GM12878 (cell line): ENCODE measurements at regions not wholly inside any gene's neighbourhood (a gene's known extent, or its start where the extent isn't known, plus 50 kb on each side); places are given as distances from the start of the nearest gene placed in this dataset.

Experiments used
- ATAC-seq: fragments of 200-7000 bp; cut with Tn5 transposase; 3 replicates; pipeline ENCODE4 v1.9.1; 2020; ENCODE audit warnings: mild to moderate bottlenecking, moderate library complexity
- BruUV-seq: library from RNA; stranded (reverse); fragments of 400-500 nt; replicated peaks from 2 replicates; lab custom pipeline; 2021; lab: Mats Ljungman, UMichigan
- CTCF ChIA-PET: fragments of 300-600 bp; sonication (Branson Sonifier 250); formaldehyde crosslinking; extraction: SDS; loops from one replicate; lab custom pipeline; 2021; ENCODE audit warnings: inconsistent platforms; lab: Yijun Ruan, JAX
- POLR2A ChIA-PET: fragments of 350-600 bp; formaldehyde crosslinking; extraction: SDS; loops from one replicate; lab custom pipeline; 2021; ENCODE audit warnings: inconsistent platforms; lab: Charles Lee
- RAD21 ChIA-PET: fragments of 300-600 bp; sonication (Branson Sonifier 250); formaldehyde crosslinking; loops from one replicate; lab custom pipeline; 2023; ENCODE audit warnings: antibody characterized with exemption; ENCODE audit not compliant: unreplicated experiment; lab: Charles Lee
- SMC1A ChIA-PET: fragments of 300-600 bp; sonication (Branson Sonifier 250); formaldehyde crosslinking; loops from one replicate; lab custom pipeline; 2023; ENCODE audit not compliant: unreplicated experiment, uncharacterized antibody; lab: Charles Lee
- DNase-seq: peaks from one replicate; pipeline ENCODE4 v3.0.0-alpha.2; 2011; ENCODE audit warnings: low read depth, low spot score
- FAIRE-seq: peaks from 3 replicates; lab custom pipeline; 2011; peaks lifted over from hg19 to GRCh38; lab: Jason Lieb, UNC
- H2AFZ ChIP-seq: 2 replicates; pipeline ENCODE4 v1.6.0; 2011; ENCODE audit warnings: low read depth, low read length, control low read depth; ENCODE audit not compliant: control insufficient read depth
- H3K27ac ChIP-seq: 2 replicates; pipeline ENCODE4 v1.5.1; 2011; ENCODE audit warnings: control low read depth; ENCODE audit not compliant: control insufficient read depth, insufficient read depth
- H3K27me3 ChIP-seq, 2 experiments: replicated peaks in 1 of 2; 2 replicates each; pipeline versions ENCODE4 v1.6.0 to v1.6.1; 2011; ENCODE audit warnings: low read length in 1 of 2; ENCODE audit not compliant: control insufficient read depth in 2 of 2, insufficient read depth in 2 of 2
- H3K36me3 ChIP-seq, 2 experiments: 2 replicates each; pipeline ENCODE4 v1.5.1; 2011; ENCODE audit warnings: low read length in 1 of 2; ENCODE audit not compliant: control insufficient read depth in 2 of 2, insufficient read depth in 2 of 2
- H3K4me1 ChIP-seq: 2 replicates; pipeline ENCODE4 v1.6.1; 2011; ENCODE audit warnings: mild to moderate bottlenecking, low read length, moderate library complexity, mixed read lengths; ENCODE audit not compliant: control insufficient read depth, insufficient read depth
- H3K4me2 ChIP-seq: 2 replicates; pipeline ENCODE4 v1.6.0; 2011; ENCODE audit warnings: control low read depth; ENCODE audit not compliant: control insufficient read depth, insufficient read depth
- H3K4me3 ChIP-seq: fragments of 200-600 bp; sonication (generic); 2 replicates; pipeline ENCODE4 v1.5.1; 2016
- H3K79me2 ChIP-seq: 2 replicates; pipeline ENCODE4 v1.6.0; 2011; ENCODE audit warnings: low read length; ENCODE audit not compliant: control insufficient read depth, insufficient read depth
- H3K9ac ChIP-seq: 2 replicates; pipeline ENCODE4 v1.8.0; 2011; ENCODE audit warnings: low read length, control low read depth, mixed read lengths; ENCODE audit not compliant: control insufficient read depth, insufficient read depth
- H3K9me3 ChIP-seq: replicated peaks from 3 replicates; pipeline ENCODE4 v1.5.1; 2011; ENCODE audit warnings: mild to moderate bottlenecking, low read length; ENCODE audit not compliant: control insufficient read depth, insufficient read depth
- H4K20me1 ChIP-seq: 2 replicates; pipeline ENCODE4 v1.6.0; 2011; ENCODE audit not compliant: control insufficient read depth, insufficient read depth
- CBFB ChIP-seq: IDR thresholded peaks from 2 replicates; pipeline ENCODE4 v1.6.1; 2016; ENCODE audit warnings: antibody characterized with exemption, low read depth
- CBX5 ChIP-seq: sonication (generic); IDR thresholded peaks from 2 replicates; pipeline ENCODE4 v1.6.1; 2016; ENCODE audit warnings: low read depth, moderate library complexity, mild to moderate bottlenecking, inconsistent platforms
- EP300 ChIP-seq, 2 experiments: fragments of 150-350 bp in 1 of 2; IDR thresholded peaks; 2 replicates each; pipeline ENCODE4 v1.6.1; 2011 to 2012; ENCODE audit warnings: low read depth in 2 of 2, low read length in 2 of 2, borderline replicate concordance in 1 of 2, improper control_type of control experiment in 1 of 2, inconsistent platforms in 1 of 2; ENCODE audit not compliant: control insufficient read depth in 1 of 2
- ESRRA ChIP-seq: IDR thresholded peaks from 2 replicates; pipeline ENCODE4 v1.6.1; 2012; ENCODE audit warnings: mild to moderate bottlenecking, low read length, improper control_type of control experiment
- EZH2 ChIP-seq: IDR thresholded peaks from 2 replicates; pipeline ENCODE4 v1.6.1; 2012; ENCODE audit warnings: low read depth, mild to moderate bottlenecking, control low read depth, inconsistent platforms, low read length, borderline replicate concordance; ENCODE audit not compliant: control insufficient read depth
- HDAC2 ChIP-seq: fragments of 200-600 bp; sonication (generic); IDR thresholded peaks from 2 replicates; pipeline ENCODE4 v1.6.1; 2017
- MEF2B ChIP-seq: fragments of 450-650 bp; IDR thresholded peaks from 2 replicates; pipeline ENCODE4 v1.6.1; 2018; ENCODE audit warnings: mild to moderate bottlenecking, moderate library complexity; ENCODE audit not compliant: partially characterized antibody, poor library complexity, severe bottlenecking
- NFXL1 ChIP-seq: fragments of 450-650 bp; IDR thresholded peaks from 2 replicates; pipeline ENCODE4 v1.6.1; 2017; ENCODE audit warnings: antibody characterized with exemption, mild to moderate bottlenecking, borderline replicate concordance
- NFYB ChIP-seq: IDR thresholded peaks from 2 replicates; pipeline ENCODE4 v1.6.1; 2011; ENCODE audit warnings: low read depth, mild to moderate bottlenecking, low read length, improper control_type of control experiment, moderate library complexity; ENCODE audit not compliant: insufficient read depth
- RBBP5 ChIP-seq: fragments of 200-600 bp; sonication (generic); conservative IDR thresholded peaks from 2 replicates; pipeline ENCODE4 v1.6.1; 2016
- SIX5 ChIP-seq: IDR thresholded peaks from 2 replicates; pipeline ENCODE4 v1.6.1; 2011; ENCODE audit warnings: mild to moderate bottlenecking, low read depth, low read length, moderate library complexity; ENCODE audit not compliant: severe bottlenecking
- SUPT20H ChIP-seq: IDR thresholded peaks from 2 replicates; pipeline ENCODE4 v1.6.1; 2011; ENCODE audit warnings: low read depth, mild to moderate bottlenecking, low read length, moderate library complexity, borderline replicate concordance; ENCODE audit not compliant: control insufficient read depth
- ZBED1 ChIP-seq: IDR thresholded peaks from 2 replicates; pipeline ENCODE4 v1.6.1; 2016; ENCODE audit warnings: borderline replicate concordance
- ZNF217 ChIP-seq: fragments of 450-650 bp; IDR thresholded peaks from 2 replicates; pipeline ENCODE4 v1.6.1; 2017; ENCODE audit warnings: antibody characterized with exemption, mild to moderate bottlenecking
- in situ Hi-C: fragments of 300-500 bp; cut with MboI; formaldehyde crosslinking; loops from 9 replicates; pipeline ENCODE4 v1.14.3; 2018; ENCODE audit warnings: mixed read lengths
- intact Hi-C: fragments of 100-400 bp; cut with micrococcal nuclease; formaldehyde crosslinking; loops from one replicate; pipeline ENCODE4 v1.14.2; 2022; ENCODE audit not compliant: unreplicated experiment
- TF ChIP-seq, protein P1 (sequence below): fragments of 450-650 bp; IDR thresholded peaks from 2 replicates; pipeline ENCODE4 v1.6.1; 2016; ENCODE audit warnings: mild to moderate bottlenecking, moderate library complexity, borderline replicate concordance
- TF ChIP-seq, protein P2 (sequence below), 3 experiments: IDR thresholded peaks in 2 of 3; conservative IDR thresholded peaks in 1 of 3; 2 replicates each; pipeline ENCODE4 v1.5.1; 2011; ENCODE audit warnings: low read depth in 3 of 3, low read length in 3 of 3, mild to moderate bottlenecking in 3 of 3, control low read depth in 2 of 3, moderate library complexity in 2 of 3, inconsistent platforms in 1 of 3, mixed read lengths in 1 of 3; ENCODE audit not compliant: control insufficient read depth in 2 of 3, insufficient read depth in 1 of 3; ENCODE audit errors: extremely low read depth in 1 of 3
- TF ChIP-seq, protein P3 (sequence below): IDR thresholded peaks from 2 replicates; pipeline ENCODE4 v1.6.1; 2012; ENCODE audit warnings: low read depth, low read length, improper control_type of control experiment

DNA sequence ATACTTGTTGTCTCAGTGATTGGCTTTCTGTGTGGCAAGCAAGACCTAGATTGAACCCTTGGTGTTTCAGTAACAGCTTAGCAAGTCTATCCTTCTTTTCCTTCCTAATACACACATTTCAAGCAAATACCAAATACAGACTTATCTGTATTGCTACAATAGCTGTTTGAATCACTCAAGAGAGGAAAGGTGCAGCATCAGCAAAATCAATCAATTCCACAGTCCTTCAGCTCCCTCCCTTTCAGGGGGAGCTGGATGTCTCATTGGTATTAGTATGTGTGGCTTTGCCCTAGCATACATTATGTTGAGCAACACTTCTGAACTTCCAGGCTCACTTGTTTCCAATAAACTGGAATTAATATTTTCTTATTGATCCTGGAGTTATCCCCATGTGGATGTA lies 323.1 kb downstream of the TMX3 start:
- POLR2A ChIA-PET = no interaction called here

More for the DNA sequence above, 323.1 kb downstream of the TMX3 start:
- no peaks in the 10 kb centered on the region for H4K20me1 ChIP-seq
- intact Hi-C loops = no loop called here
- RAD21 ChIA-PET = no interaction called here
- H3K4me3 ChIP-seq = no peak overlapping the region
- H3K36me3 ChIP-seq = no peaks in the 10 kb centered on the region
- H3K27me3 ChIP-seq = no peaks in the 10 kb centered on the region
- H3K4me1 ChIP-seq = no peaks in the 10 kb centered on the region
- ATAC-seq (no peak), DNase-seq (no peak)
- no TSS peak for BruUV-seq
- no peak overlapping the region for H3K4me2 ChIP-seq
- H3K9ac ChIP-seq = no peak overlapping the region
- no peaks in the 10 kb centered on the region for H3K79me2 ChIP-seq
- TF ChIP-seq SUPT20H (no peak), ZBED1 (no peak), HDAC2 (no peak), EP300 (IDR thresholded peaks at IDR 0.05; ENCODE audit: borderline replicate concordance in 1 of 2, control insufficient read depth in 1 of 2, low read depth in 2 of 2, low read length in 2 of 2) (no peak), NFYB (no peak), MEF2B (no peak), NFXL1 (no peak), CBX5 (no peak), EZH2 (no peak), ZNF217 (no peak), SIX5 (no peak), ESRRA (no peak), CBFB (no peak), RBBP5 (no peak)
- TF ChIP-seq, protein P1, sequence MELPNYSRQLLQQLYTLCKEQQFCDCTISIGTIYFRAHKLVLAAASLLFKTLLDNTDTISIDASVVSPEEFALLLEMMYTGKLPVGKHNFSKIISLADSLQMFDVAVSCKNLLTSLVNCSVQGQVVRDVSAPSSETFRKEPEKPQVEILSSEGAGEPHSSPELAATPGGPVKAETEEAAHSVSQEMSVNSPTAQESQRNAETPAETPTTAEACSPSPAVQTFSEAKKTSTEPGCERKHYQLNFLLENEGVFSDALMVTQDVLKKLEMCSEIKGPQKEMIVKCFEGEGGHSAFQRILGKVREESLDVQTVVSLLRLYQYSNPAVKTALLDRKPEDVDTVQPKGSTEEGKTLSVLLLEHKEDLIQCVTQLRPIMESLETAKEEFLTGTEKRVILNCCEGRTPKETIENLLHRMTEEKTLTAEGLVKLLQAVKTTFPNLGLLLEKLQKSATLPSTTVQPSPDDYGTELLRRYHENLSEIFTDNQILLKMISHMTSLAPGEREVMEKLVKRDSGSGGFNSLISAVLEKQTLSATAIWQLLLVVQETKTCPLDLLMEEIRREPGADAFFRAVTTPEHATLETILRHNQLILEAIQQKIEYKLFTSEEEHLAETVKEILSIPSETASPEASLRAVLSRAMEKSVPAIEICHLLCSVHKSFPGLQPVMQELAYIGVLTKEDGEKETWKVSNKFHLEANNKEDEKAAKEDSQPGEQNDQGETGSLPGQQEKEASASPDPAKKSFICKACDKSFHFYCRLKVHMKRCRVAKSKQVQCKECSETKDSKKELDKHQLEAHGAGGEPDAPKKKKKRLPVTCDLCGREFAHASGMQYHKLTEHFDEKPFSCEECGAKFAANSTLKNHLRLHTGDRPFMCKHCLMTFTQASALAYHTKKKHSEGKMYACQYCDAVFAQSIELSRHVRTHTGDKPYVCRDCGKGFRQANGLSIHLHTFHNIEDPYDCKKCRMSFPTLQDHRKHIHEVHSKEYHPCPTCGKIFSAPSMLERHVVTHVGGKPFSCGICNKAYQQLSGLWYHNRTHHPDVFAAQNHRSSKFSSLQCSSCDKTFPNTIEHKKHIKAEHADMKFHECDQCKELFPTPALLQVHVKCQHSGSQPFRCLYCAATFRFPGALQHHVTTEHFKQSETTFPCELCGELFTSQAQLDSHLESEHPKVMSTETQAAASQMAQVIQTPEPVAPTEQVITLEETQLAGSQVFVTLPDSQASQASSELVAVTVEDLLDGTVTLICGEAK = no peak
- TF ChIP-seq, protein P2, sequence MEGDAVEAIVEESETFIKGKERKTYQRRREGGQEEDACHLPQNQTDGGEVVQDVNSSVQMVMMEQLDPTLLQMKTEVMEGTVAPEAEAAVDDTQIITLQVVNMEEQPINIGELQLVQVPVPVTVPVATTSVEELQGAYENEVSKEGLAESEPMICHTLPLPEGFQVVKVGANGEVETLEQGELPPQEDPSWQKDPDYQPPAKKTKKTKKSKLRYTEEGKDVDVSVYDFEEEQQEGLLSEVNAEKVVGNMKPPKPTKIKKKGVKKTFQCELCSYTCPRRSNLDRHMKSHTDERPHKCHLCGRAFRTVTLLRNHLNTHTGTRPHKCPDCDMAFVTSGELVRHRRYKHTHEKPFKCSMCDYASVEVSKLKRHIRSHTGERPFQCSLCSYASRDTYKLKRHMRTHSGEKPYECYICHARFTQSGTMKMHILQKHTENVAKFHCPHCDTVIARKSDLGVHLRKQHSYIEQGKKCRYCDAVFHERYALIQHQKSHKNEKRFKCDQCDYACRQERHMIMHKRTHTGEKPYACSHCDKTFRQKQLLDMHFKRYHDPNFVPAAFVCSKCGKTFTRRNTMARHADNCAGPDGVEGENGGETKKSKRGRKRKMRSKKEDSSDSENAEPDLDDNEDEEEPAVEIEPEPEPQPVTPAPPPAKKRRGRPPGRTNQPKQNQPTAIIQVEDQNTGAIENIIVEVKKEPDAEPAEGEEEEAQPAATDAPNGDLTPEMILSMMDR (IDR thresholded peaks at IDR 0.05 in 2 of 3, conservative IDR thresholded peaks at IDR 0.05 in 1 of 3; ENCODE audit: control insufficient read depth in 2 of 3, extremely low read depth in 1 of 3, insufficient read depth in 1 of 3, low read depth in 3 of 3, low read length in 3 of 3) = no peak
- TF ChIP-seq, protein P3, sequence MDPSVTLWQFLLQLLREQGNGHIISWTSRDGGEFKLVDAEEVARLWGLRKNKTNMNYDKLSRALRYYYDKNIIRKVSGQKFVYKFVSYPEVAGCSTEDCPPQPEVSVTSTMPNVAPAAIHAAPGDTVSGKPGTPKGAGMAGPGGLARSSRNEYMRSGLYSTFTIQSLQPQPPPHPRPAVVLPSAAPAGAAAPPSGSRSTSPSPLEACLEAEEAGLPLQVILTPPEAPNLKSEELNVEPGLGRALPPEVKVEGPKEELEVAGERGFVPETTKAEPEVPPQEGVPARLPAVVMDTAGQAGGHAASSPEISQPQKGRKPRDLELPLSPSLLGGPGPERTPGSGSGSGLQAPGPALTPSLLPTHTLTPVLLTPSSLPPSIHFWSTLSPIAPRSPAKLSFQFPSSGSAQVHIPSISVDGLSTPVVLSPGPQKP = no peak
- TF ChIP-seq, all 136 proteins: peak for 0
- ChIA-PET CTCF (no interaction called here), SMC1A (no interaction called here)
- H3K27ac ChIP-seq = no peak overlapping the region
- FAIRE-seq = no peak
- H2AFZ ChIP-seq = no peak overlapping the region
- H3K9me3 ChIP-seq = no peaks in the 10 kb centered on the region
- in situ Hi-C loops = no loop called here
